GM10266 (cell line): ENCODE measurements at regions not wholly inside any gene's neighbourhood (a gene's known extent, or its start where the extent isn't known, plus 50 kb on each side); places are given as distances from the start of the nearest gene placed in this dataset.
A peak's percentile ranks its signal among the peaks of the same experiment; 100 is the strongest.

Experiments
- DNase-seq: peaks from one replicate; pipeline ENCODE4 v3.0.0; 2012; ENCODE audit errors: extremely low spot score
- TF ChIP-seq, protein P1 (sequence below): IDR thresholded peaks from 2 replicates; pipeline ENCODE4 v1.5.1; 2012; ENCODE audit warnings: mild to moderate bottlenecking, low read depth; ENCODE audit not compliant: control insufficient read depth, insufficient read depth; ENCODE audit errors: missing control alignments

DNA sequence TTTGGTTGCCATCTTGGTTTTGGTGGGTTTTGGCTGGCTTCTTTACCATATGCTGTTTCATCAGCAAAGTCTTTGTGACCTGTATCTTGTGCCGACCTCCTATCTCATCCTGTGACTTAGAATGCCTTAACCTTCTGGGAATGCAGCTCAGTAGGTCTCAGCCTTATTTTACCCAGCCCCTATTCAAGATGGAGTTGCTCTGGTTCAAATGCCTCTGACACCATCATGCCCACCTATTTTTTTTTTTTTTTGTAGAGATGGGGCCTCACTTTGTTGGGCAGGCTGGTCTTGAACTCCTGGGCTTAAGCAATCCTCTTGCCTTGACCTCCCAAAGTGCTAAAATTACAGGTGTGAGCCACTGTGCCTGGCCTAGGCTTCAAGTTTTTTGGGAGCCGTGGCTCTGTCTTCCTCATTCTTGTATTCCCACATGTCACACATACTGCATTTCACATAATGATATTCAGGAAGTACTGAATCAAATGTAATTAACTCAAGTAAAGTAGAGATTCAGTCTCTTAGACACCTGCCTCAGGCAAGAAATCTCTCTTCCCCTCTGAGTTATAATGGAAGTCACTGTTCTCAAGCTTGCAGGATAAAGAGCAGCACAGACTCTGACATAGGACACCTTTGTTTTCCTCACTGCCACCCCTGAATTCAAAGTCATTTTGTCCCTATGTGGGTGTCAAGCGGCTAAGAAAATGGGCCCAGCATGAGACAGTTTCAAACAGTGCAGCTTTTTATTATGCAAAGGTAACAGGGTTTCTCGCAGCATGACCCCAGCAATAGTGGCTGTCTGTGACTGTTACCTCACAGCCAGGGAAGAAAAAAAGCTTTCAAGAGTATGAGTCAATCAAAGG lies 159.0 kb downstream of the PTPN11 start:
- peak; percentile 20 for DNase-seq
- TF ChIP-seq, protein P1, sequence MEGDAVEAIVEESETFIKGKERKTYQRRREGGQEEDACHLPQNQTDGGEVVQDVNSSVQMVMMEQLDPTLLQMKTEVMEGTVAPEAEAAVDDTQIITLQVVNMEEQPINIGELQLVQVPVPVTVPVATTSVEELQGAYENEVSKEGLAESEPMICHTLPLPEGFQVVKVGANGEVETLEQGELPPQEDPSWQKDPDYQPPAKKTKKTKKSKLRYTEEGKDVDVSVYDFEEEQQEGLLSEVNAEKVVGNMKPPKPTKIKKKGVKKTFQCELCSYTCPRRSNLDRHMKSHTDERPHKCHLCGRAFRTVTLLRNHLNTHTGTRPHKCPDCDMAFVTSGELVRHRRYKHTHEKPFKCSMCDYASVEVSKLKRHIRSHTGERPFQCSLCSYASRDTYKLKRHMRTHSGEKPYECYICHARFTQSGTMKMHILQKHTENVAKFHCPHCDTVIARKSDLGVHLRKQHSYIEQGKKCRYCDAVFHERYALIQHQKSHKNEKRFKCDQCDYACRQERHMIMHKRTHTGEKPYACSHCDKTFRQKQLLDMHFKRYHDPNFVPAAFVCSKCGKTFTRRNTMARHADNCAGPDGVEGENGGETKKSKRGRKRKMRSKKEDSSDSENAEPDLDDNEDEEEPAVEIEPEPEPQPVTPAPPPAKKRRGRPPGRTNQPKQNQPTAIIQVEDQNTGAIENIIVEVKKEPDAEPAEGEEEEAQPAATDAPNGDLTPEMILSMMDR, result no peak

- no peak for DNase-seq
These were observed 165.5 kb downstream of the PTPN11 start for GRCh38 chr12:112584266-112584722.

DNA sequence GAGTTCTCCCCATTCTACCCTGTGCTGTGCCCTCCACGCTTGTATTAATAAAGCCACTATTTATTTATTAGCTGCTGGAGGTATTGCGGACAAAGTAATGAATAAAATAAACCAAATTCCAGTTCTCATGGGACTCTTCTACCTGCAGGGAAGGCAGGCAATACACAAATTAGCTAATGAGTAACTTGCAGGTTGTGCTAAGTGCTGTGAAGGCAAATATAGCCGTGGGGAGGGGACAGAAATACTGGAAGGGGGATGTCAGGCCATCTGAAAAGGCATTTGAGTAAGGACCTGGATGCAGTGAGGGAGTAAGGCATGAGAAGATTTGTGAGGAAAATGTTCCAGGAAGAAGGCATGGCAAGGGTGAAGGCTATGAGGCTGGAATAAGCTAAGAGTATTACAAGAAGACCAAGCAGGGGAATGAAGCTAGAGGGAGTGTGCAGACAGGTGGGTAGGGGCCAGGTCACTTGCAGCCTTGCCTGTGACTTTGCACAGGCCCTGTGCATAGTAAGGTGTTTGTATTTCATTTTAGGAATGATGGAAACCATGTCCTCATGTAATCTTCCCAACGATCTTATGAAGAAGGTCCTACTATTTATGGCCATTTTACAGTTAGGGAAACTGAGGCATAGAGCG lies 167.5 kb downstream of the PTPN11 start:
- TF ChIP-seq, protein P1, result no peak
- DNase-seq, result no peak

More at GRCh38 chr12:112584266-112584722, 165.5 kb downstream of the PTPN11 start:
- TF ChIP-seq, protein P1, result no peak

- TF ChIP-seq, protein P1, result no peak
- no peak for DNase-seq
These were observed 170.5 kb downstream of the PTPN11 start for GRCh38 chr12:112589275-112589674.

DNA sequence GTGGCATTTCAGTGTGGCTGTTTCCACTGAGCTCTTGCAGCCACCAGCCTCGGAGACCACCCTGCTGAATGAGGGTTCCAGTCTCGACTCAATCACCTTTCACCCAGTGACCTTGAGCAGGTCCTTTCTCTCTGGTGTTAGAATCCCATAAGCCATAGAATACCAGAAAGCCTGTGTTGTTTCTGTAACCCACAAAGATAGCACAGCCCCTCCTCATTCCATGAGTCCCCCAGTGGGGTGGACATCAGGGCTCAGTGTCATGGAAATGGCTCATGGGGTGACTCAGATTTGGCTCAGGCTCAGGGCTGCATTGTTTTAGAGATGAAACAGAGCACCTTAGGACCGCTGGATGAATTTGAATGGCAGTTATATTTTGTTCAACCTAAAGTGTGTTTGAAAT lies 171.5 kb downstream of the PTPN11 start:
- TF ChIP-seq, protein P1, result no peak
- no peak for DNase-seq

DNA sequence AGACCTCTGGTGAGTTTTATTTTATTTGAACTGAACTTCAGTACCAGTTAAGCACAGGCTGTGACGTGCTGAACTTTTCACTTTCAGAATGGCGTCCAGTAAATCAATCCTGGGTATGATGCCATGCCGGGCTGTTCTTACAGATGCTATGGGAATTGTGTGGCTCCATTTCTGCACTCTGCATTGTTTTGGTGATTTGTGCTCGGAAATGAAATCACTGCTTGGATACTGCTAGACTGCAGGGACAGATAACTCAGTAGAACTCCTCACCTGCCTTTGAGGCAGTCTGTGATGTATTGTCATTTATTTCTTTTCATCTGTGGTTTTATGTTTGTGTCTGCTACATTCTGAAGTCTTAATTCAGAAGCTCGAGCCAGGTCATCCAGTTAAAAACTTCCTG lies 172.7 kb downstream of the PTPN11 start:
- TF ChIP-seq, protein P1, result no peak
- no peak for DNase-seq

GRCh38 chr12:112595410-112595809 lies 176.7 kb downstream of the PTPN11 start:
- no peak for DNase-seq
- TF ChIP-seq, protein P1, result no peak
